ENCODE measurements at regions not wholly inside any gene's neighbourhood (a gene's known extent, or its start where the extent isn't known, plus 50 kb on each side); places are given as distances from the start of the nearest gene placed in this dataset.

- TF ChIP-seq TCF7L2 (IDR thresholded peaks at IDR 0.05; ENCODE audit: low read depth, low read length): no peak
- TF ChIP-seq, protein P1, sequence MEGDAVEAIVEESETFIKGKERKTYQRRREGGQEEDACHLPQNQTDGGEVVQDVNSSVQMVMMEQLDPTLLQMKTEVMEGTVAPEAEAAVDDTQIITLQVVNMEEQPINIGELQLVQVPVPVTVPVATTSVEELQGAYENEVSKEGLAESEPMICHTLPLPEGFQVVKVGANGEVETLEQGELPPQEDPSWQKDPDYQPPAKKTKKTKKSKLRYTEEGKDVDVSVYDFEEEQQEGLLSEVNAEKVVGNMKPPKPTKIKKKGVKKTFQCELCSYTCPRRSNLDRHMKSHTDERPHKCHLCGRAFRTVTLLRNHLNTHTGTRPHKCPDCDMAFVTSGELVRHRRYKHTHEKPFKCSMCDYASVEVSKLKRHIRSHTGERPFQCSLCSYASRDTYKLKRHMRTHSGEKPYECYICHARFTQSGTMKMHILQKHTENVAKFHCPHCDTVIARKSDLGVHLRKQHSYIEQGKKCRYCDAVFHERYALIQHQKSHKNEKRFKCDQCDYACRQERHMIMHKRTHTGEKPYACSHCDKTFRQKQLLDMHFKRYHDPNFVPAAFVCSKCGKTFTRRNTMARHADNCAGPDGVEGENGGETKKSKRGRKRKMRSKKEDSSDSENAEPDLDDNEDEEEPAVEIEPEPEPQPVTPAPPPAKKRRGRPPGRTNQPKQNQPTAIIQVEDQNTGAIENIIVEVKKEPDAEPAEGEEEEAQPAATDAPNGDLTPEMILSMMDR (IDR thresholded peaks at IDR 0.05): no peak
- TF ChIP-seq, protein P2, sequence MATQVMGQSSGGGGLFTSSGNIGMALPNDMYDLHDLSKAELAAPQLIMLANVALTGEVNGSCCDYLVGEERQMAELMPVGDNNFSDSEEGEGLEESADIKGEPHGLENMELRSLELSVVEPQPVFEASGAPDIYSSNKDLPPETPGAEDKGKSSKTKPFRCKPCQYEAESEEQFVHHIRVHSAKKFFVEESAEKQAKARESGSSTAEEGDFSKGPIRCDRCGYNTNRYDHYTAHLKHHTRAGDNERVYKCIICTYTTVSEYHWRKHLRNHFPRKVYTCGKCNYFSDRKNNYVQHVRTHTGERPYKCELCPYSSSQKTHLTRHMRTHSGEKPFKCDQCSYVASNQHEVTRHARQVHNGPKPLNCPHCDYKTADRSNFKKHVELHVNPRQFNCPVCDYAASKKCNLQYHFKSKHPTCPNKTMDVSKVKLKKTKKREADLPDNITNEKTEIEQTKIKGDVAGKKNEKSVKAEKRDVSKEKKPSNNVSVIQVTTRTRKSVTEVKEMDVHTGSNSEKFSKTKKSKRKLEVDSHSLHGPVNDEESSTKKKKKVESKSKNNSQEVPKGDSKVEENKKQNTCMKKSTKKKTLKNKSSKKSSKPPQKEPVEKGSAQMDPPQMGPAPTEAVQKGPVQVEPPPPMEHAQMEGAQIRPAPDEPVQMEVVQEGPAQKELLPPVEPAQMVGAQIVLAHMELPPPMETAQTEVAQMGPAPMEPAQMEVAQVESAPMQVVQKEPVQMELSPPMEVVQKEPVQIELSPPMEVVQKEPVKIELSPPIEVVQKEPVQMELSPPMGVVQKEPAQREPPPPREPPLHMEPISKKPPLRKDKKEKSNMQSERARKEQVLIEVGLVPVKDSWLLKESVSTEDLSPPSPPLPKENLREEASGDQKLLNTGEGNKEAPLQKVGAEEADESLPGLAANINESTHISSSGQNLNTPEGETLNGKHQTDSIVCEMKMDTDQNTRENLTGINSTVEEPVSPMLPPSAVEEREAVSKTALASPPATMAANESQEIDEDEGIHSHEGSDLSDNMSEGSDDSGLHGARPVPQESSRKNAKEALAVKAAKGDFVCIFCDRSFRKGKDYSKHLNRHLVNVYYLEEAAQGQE (IDR thresholded peaks at IDR 0.05; ENCODE audit: insufficient read depth in 1 of 2, low read depth in 2 of 2, low read length in 1 of 2): no peak
- no peak for TF ChIP-seq POLR2AphosphoS5 (IDR thresholded peaks at IDR 0.05; ENCODE audit: low read depth, low read length)
- TF ChIP-seq SIN3A (IDR thresholded peaks at IDR 0.05; ENCODE audit: borderline replicate concordance, insufficient read depth, low read depth, low read length): no peak
Observed at GRCh38 chr1:105399716-105400115, 1650.0 kb downstream of the AMY1C start.

Measured in Panc1 (cell line).